ENCODE measurements at regions not wholly inside any gene's neighbourhood (a gene's known extent, or its start where the extent isn't known, plus 50 kb on each side); places are given as distances from the start of the nearest gene placed in this dataset.

GRCh38 chr18:33833842-33834241 lies 255.8 kb downstream of the ASXL3 start:
- TF ChIP-seq TCF4 (CRISPR knock-in tag; IDR thresholded peaks at IDR 0.05; ENCODE audit: borderline replicate concordance) = no peak
- TF ChIP-seq TOX (CRISPR knock-in tag; IDR thresholded peaks at IDR 0.05; ENCODE audit: borderline replicate concordance) = no peak
- TF ChIP-seq SNAI2 (CRISPR knock-in tag; IDR thresholded peaks at IDR 0.05) = no peak
- TF ChIP-seq ZFP3 (CRISPR knock-in tag; IDR thresholded peaks at IDR 0.05) = no peak
- TF ChIP-seq ISL1 (CRISPR knock-in tag; IDR thresholded peaks at IDR 0.05) = no peak
- no peak for TF ChIP-seq ZFP30 (CRISPR knock-in tag; IDR thresholded peaks at IDR 0.05)
- no peak for TF ChIP-seq GLIS3 (CRISPR knock-in tag; IDR thresholded peaks at IDR 0.05)
- TF ChIP-seq PATZ1 (CRISPR knock-in tag; IDR thresholded peaks at IDR 0.05; ENCODE audit: borderline replicate concordance) = no peak
- TF ChIP-seq ZNF8 (CRISPR knock-in tag; IDR thresholded peaks at IDR 0.05) = no peak
- TF ChIP-seq ZNF70 (CRISPR knock-in tag; IDR thresholded peaks at IDR 0.05) = no peak
- no peak for TF ChIP-seq ESRRG (CRISPR knock-in tag; IDR thresholded peaks at IDR 0.05)
- TF ChIP-seq RARB (CRISPR knock-in tag; IDR thresholded peaks at IDR 0.05) = no peak

Data from SK-N-SH treated with all-trans-retinoic acid at 6 μM for 48 hours (cell line).